HCT116 (cell line): ENCODE measurements at regions not wholly inside any gene's neighbourhood (a gene's known extent, or its start where the extent isn't known, plus 50 kb on each side); places are given as distances from the start of the nearest gene placed in this dataset.

Experiments used
- ATAC-seq: fragments of 200-7000 bp; cut with Tn5 transposase; 2 replicates; pipeline ENCODE4 v1.9.1; 2020; ENCODE audit warnings: mild to moderate bottlenecking, moderate library complexity
- BruUV-seq: library from RNA; stranded (reverse); fragments of 400-500 nt; replicated peaks from 2 replicates; lab custom pipeline; 2021; lab: Mats Ljungman, UMichigan
- CTCF ChIA-PET: fragments of 300-600 bp; sonication (Branson Sonifier 250); formaldehyde crosslinking; loops from one replicate; lab custom pipeline; 2021; ENCODE audit warnings: antibody characterized with exemption; lab: Charles Lee
- POLR2A ChIA-PET: fragments of 300-600, 350-600 bp; sonication (Branson Sonifier 250); formaldehyde crosslinking; loops from one replicate; lab custom pipeline; 2021; ENCODE audit warnings: antibody characterized with exemption; lab: Charles Lee
- RAD21 ChIA-PET, 2 experiments: fragments of 300-600 bp; sonication (Branson Sonifier 250); formaldehyde crosslinking; loops; one replicate each; lab custom pipeline; 2023; ENCODE audit warnings: low total read pairs in 2 of 2; ENCODE audit not compliant: uncharacterized antibody in 2 of 2, unreplicated experiment in 2 of 2, low non-redundant PET in 1 of 2; lab: Charles Lee
- DNase-seq: peaks from one replicate; pipeline ENCODE4 v3.0.0-alpha.2; 2010; ENCODE audit warnings: low read depth, low spot score
- H2AFZ ChIP-seq: fragments of 200-600 bp; shearing (Covaris generic), sonication (generic); 2 replicates; pipeline ENCODE4 v1.6.1; 2017; ENCODE audit warnings: low read depth, mixed run types, mixed read lengths, antibody characterized with exemption, low read length; ENCODE audit not compliant: poor library complexity, severe bottlenecking
- H3K27ac ChIP-seq: 2 replicates; pipeline ENCODE4 v1.5.1; 2012; ENCODE audit warnings: low read depth, low read length
- H3K27me3 ChIP-seq: fragments of 200-600 bp; sonication (generic); 2 replicates; pipeline ENCODE4 v1.6.1; 2016; ENCODE audit warnings: mixed run types, low read length, mixed read lengths; ENCODE audit not compliant: insufficient read depth
- H3K36me3 ChIP-seq, 2 experiments: fragments of 200-500 bp in 1 of 2; fragments of 200-600 bp in 1 of 2; sonication (Bioruptor generic) in 1 of 2; sonication (generic) in 1 of 2; 2 replicates each; pipeline versions ENCODE4 v1.5.1 to v1.6.1; 2014 to 2016; ENCODE audit warnings: low read length in 2 of 2, inconsistent platforms in 1 of 2, mixed read lengths in 1 of 2, mixed run types in 1 of 2; ENCODE audit not compliant: insufficient read depth in 2 of 2, control insufficient read depth in 1 of 2
- H3K4me1 ChIP-seq, 2 experiments: fragments of 200-600 bp in 1 of 2; sonication (generic) in 1 of 2; 2 replicates each; pipeline versions ENCODE4 v1.5.1 to v1.6.1; 2012 to 2017; ENCODE audit warnings: low read length in 2 of 2, inconsistent platforms in 1 of 2, mild to moderate bottlenecking in 1 of 2, mixed read lengths in 1 of 2, mixed run types in 1 of 2, moderate library complexity in 1 of 2; ENCODE audit not compliant: insufficient read depth in 2 of 2, control insufficient read depth in 1 of 2
- H3K4me2 ChIP-seq: fragments of 200-600 bp; sonication (generic); 2 replicates; pipeline ENCODE4 v1.6.1; 2017; ENCODE audit warnings: mixed run types, low read length, mixed read lengths
- H3K4me3 ChIP-seq, 2 experiments: fragments of 200-600 bp in 1 of 2; sonication (generic) in 1 of 2; replicated peaks in 1 of 2; 2 replicates each; pipeline ENCODE4 v1.5.1; 2011 to 2016; ENCODE audit warnings: low read length in 2 of 2, control low read depth in 1 of 2, low read depth in 1 of 2, mild to moderate bottlenecking in 1 of 2, mixed read lengths in 1 of 2, mixed run types in 1 of 2
- H3K79me2 ChIP-seq: fragments of 200-600 bp; sonication (generic); 2 replicates; pipeline ENCODE4 v1.6.1; 2017; ENCODE audit warnings: mild to moderate bottlenecking, mixed run types, low read length, moderate library complexity, mixed read lengths; ENCODE audit not compliant: insufficient read depth
- H3K9ac ChIP-seq: fragments of 200-600 bp; sonication (generic); 2 replicates; pipeline ENCODE4 v1.6.1; 2016; ENCODE audit warnings: low read length, mixed read lengths
- H3K9me2 ChIP-seq: fragments of 200-600 bp; sonication (generic), shearing (Covaris generic); 2 replicates; pipeline ENCODE4 v1.6.1; 2017; ENCODE audit warnings: mixed run types, mild to moderate bottlenecking, moderate library complexity; ENCODE audit not compliant: insufficient read depth
- H3K9me3 ChIP-seq, 2 experiments: fragments of 200-500 bp in 1 of 2; fragments of 200-600 bp in 1 of 2; sonication (Bioruptor generic) in 1 of 2; sonication (generic) in 1 of 2; 2 replicates each; pipeline ENCODE4 v1.6.1; 2014 to 2017; ENCODE audit warnings: low read length in 2 of 2, mixed read lengths in 2 of 2, inconsistent platforms in 1 of 2, low read depth in 1 of 2, mild to moderate bottlenecking in 1 of 2, mixed run types in 1 of 2, moderate library complexity in 1 of 2; ENCODE audit not compliant: control insufficient read depth in 1 of 2, insufficient read depth in 1 of 2
- H4K20me1 ChIP-seq: fragments of 200-600 bp; sonication (generic), shearing (Covaris generic); 2 replicates; pipeline ENCODE4 v1.6.1; 2017; ENCODE audit warnings: mixed run types, mild to moderate bottlenecking, moderate library complexity; ENCODE audit not compliant: insufficient read depth
- ATF3 ChIP-seq: IDR thresholded peaks from 2 replicates; pipeline ENCODE4 v1.6.1; 2012
- CBX3 ChIP-seq: IDR thresholded peaks from 2 replicates; pipeline ENCODE4 v1.6.1; 2012; ENCODE audit warnings: low read depth
- CTCF ChIP-seq, 3 experiments: fragments of 200-600 bp in 1 of 3; sonication (generic) in 1 of 3; IDR thresholded peaks in 2 of 3; conservative IDR thresholded peaks in 1 of 3; 2 replicates each; pipeline ENCODE4 v1.5.1; 2012 to 2017; ENCODE audit warnings: low read depth in 2 of 3, low read length in 2 of 3, antibody characterized with exemption in 1 of 3, borderline replicate concordance in 1 of 3, control low read depth in 1 of 3, mild to moderate bottlenecking in 1 of 3, mixed read lengths in 1 of 3, mixed run types in 1 of 3, moderate library complexity in 1 of 3; ENCODE audit not compliant: insufficient read depth in 1 of 3
- EGR1 ChIP-seq: IDR thresholded peaks from 2 replicates; pipeline ENCODE4 v1.6.1; 2012; ENCODE audit warnings: low read depth
- ELF1 ChIP-seq: IDR thresholded peaks from 2 replicates; pipeline ENCODE4 v1.6.1; 2012; ENCODE audit warnings: low read depth, borderline replicate concordance
- EZH2 ChIP-seq: fragments of 200-600 bp; sonication (generic); IDR thresholded peaks from 2 replicates; pipeline ENCODE4 v1.6.1; 2017; ENCODE audit warnings: antibody characterized with exemption, mixed run types
- EZH2phosphoT487 ChIP-seq: fragments of 200-600 bp; IDR thresholded peaks from 2 replicates; pipeline ENCODE4 v1.6.1; 2018; ENCODE audit warnings: antibody characterized with exemption, borderline replicate concordance
- FOSL1 ChIP-seq: IDR thresholded peaks from 2 replicates; pipeline ENCODE4 v1.6.1; 2012; ENCODE audit warnings: low read depth
- JUND ChIP-seq: IDR thresholded peaks from 2 replicates; pipeline ENCODE4 v1.6.1; 2012
- POLR2A ChIP-seq: IDR thresholded peaks from 2 replicates; pipeline ENCODE4 v1.7.0; 2011; ENCODE audit warnings: borderline replicate concordance; ENCODE audit not compliant: insufficient read depth, insufficient read length; ENCODE audit errors: extremely low read depth
- POLR2AphosphoS5 ChIP-seq: IDR thresholded peaks from 2 replicates; pipeline ENCODE4 v1.6.1; 2011; ENCODE audit warnings: mild to moderate bottlenecking, low read depth, low read length, moderate library complexity
- SP1 ChIP-seq: IDR thresholded peaks from 2 replicates; pipeline ENCODE4 v1.6.1; 2012; ENCODE audit warnings: low read depth
- SRF ChIP-seq: IDR thresholded peaks from 2 replicates; pipeline ENCODE4 v1.6.1; 2012; ENCODE audit warnings: low read depth
- YY1 ChIP-seq: IDR thresholded peaks from 2 replicates; pipeline ENCODE4 v1.6.1; 2011; ENCODE audit warnings: low read length, low read depth, moderate library complexity, mild to moderate bottlenecking; ENCODE audit not compliant: insufficient replicate concordance; ENCODE audit errors: extremely low read depth
- ZFX ChIP-seq: fragments of 450-650 bp; IDR thresholded peaks from 2 replicates; pipeline ENCODE4 v1.6.1; 2017
- ZNF274 ChIP-seq: fragments of 200-500 bp; sonication (Bioruptor generic); IDR thresholded peaks from 2 replicates; pipeline ENCODE4 v1.6.1; 2014; ENCODE audit warnings: mild to moderate bottlenecking, low read depth, low read length, inconsistent platforms
- intact Hi-C: fragments of 100-400 bp; cut with micrococcal nuclease; formaldehyde crosslinking; loops from 2 replicates; pipeline ENCODE4 v1.10.0; 2022

DNA sequence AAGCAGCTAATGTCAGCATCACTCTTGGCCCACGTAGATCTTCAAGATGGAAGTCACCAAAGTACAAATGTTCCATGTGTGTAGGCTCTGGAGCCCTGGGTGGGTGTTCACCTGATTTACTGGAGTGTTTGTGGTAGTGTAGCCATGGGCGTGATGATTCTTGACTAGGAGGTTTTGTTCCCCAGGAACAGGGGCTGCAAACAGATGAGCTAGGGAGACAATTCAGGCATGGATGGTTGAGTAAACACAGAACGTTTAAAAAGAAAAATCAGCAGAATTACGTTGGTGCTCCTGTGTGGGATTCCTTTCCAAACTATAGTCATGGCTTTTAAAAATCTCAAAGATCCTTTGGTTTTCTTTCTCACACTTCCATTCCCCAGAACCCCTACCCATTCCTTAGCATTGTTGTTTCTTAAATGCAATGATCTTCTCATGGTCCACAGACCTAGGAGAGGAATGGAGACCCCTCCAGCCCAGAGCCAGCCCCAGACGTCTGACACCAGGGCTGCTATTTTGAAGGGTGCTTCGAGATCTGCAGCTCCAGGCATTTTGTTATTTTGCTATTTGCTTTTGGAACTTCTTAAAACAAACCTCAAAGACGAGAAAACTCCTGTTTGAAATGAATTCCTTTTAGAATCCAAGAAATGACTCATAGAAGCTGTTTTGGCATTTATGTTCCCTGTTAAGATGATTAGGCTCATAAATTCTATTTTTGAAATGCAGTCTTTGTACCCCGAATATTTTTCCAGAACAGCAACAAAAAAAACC, 115.1 kb downstream of the ETS2 start:
- no peak for DNase-seq

More for the DNA sequence above, 115.1 kb downstream of the ETS2 start:
- Histone ChIP-seq H3K36me3 (no peaks in the 10 kb centered on the region), H3K4me2 (peak overlapping the region; percentile 48), H3K4me3 (peak overlapping the region in 1 of 2 experiments; percentile 2; a peak in 1 of 4 replicates), H4K20me1 (no peaks in the 10 kb centered on the region), H3K4me1 (peaks cover 26 to 40% of the 10 kb centered on the region in 2 experiments), H3K79me2 (no peaks in the 10 kb centered on the region), H3K27ac (peak overlapping the region; percentile 32), H3K9me2 (no peaks in the 10 kb centered on the region), H3K9ac (no peak overlapping the region), H2AFZ (peak overlapping the region; percentile 33), H3K9me3 (no peaks in the 10 kb centered on the region), H3K27me3 (no peaks in the 10 kb centered on the region)
- RAD21 ChIA-PET = no interaction called here
- CTCF ChIA-PET = no interaction called here
- ATAC-seq = peak; percentile 14; the same call in 1 of the 2 replicates
- BruUV-seq = no TSS peak
- POLR2A ChIA-PET = no interaction called here
- intact Hi-C loops = no loop called here
- TF ChIP-seq POLR2A (no peak), POLR2AphosphoS5 (no peak), CTCF (IDR thresholded peaks at IDR 0.05 in 2 of 3, conservative IDR thresholded peaks at IDR 0.05 in 1 of 3; ENCODE audit: borderline replicate concordance in 1 of 3, insufficient read depth in 1 of 3, low read depth in 2 of 3, low read length in 2 of 3) (no peak), EZH2 (no peak), JUND (no peak), FOSL1 (no peak), ATF3 (no peak), ZNF274 (no peak), YY1 (no peak), ZFX (no peak), CBX3 (no peak), EZH2phosphoT487 (no peak), EGR1 (no peak), ELF1 (no peak), SP1 (no peak), SRF (no peak)
